GM19240 (cell line): ENCODE measurements at regions not wholly inside any gene's neighbourhood (a gene's known extent, or its start where the extent isn't known, plus 50 kb on each side); places are given as distances from the start of the nearest gene placed in this dataset.
"Not testable (repeated sequence)": the region's sequence is repeated elsewhere in the genome, so short reads cannot be mapped to it uniquely, and the experiment has no call there.

ENCODE experiments used
- DNase-seq: peaks from one replicate; pipeline ENCODE4 v3.0.0; 2011; ENCODE audit warnings: low spot score; ENCODE audit not compliant: insufficient read length

DNA sequence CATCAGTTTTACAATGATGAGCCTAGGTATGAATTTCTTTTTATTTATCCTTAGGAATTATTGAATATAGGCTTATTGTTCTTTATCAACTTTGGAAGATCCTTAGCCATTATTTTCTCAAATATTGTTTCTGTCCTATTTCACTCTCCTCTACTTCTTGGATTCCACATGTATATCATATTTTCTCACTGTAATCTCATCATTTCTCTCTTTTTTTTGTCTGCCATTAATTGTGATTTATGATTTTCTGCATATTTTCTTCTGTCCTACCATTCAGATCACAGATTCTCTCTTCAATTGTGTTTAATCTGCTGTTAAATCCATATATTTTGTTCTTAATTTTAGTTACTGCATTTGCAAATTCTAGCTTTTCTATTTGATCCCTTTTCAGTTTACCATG, 139.8 kb downstream of the ARRDC3 start:
- no peak for DNase-seq

DNA sequence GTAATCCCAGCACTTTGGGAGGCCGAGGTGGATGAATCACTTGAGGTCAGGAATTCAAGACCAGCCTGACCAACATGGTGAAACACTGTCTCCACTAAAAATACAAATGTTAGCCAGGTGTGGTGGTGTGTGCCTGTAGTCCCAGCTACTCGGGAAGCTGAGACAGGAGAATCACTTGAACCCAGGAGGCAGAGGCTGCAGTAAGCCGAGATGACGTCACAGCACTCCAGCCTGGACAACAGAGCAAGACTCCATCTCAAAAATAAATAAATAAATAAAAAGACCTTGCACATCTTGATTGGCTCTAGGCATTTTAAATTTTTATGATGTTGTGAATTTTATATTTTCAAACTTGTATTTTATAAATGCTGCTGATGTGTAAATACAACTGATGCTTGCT, 141.7 kb downstream of the ARRDC3 start:
- DNase-seq, result not testable (repeated sequence)

DNA sequence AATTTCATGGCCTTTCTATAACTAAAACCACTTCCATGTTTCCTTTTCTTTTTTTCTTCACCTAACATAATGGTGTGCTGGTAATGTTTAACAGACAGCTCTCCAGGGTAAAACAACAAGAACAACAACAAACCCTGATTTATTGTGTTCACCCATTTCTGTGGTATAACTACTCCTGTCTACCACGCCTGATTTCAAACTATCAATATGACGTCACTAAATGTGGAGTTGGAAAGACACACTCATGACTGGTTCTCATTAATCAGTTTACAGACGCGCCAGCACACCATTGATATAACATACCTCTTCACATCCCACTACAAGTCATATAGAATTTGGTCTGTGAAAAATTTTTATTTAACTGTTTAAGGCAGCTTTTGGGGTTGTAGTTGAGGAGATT, 142.9 kb downstream of the ARRDC3 start:
- DNase-seq, result no peak

DNA sequence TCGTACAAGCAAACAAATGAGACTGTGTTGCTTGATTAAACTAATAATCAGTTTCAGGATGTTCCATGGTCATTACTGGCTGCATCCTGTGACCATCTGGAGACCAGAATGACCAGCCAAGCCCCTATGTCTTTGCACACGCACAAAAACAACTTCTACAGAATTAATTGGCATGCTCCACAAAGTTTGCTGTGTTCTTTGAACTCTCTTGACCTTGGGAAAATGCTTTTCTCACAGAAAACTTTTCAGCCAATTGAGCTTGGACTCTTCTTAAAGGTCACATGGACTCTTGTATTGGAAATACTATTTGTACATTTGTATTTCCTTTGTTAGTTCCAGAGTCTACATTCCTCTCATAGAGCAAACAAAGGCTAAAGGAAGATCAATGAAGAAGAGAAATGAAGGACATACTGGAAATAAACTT, 147.8 kb downstream of the ARRDC3 start:
- DNase-seq, result no peak

DNA sequence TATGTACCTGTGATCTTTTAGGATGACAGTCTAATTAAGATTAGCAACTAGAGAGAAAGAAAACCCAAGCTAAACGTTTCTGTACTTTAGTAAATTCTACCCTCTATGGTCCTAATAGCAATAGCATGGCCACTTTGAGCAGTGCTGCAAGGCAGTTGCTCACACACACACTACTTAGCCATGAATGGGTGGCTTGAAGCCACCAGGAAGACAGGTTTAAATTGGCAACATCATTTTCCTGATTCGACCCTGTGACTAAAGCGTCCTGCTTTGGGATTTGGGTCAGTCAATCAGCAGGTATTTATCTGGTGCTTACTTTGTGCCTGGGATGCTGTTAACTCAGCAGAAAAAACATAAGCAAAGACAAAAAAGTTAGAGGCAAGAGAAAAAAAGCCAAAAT, 150.6 kb downstream of the ARRDC3 start:
- DNase-seq, result no peak

DNA sequence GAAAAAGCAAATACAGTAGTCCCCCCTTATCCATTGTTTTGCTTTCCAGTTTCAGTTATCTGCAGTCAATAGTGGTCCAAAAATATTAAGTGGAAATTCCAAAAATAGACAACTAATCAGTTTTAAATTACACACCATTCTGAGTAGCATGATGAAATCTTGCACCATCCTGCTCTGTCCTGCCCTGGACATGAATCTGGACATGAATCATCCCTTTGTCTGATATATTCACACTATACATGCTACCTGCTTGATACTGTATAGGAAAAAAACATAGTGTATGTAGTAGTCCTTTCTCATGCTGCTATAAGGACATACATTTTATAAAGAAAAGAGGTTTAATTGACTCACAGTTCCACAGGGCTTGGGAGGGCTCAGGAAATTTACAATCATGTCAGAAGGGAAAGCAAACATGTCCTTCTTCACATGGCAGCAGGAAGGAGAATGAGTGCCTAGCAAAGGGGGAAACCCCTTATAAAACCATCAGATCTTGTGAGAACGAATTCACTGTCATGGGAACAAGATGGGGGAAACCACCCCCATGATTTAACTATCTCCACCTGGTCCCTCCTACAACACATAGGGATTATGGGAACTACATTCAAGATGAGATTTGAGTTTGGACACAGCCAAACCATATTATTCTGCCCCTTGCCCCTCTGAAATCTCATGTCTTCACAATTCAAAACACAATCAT, 153.9 kb downstream of the ARRDC3 start:
- no peak for DNase-seq

DNA sequence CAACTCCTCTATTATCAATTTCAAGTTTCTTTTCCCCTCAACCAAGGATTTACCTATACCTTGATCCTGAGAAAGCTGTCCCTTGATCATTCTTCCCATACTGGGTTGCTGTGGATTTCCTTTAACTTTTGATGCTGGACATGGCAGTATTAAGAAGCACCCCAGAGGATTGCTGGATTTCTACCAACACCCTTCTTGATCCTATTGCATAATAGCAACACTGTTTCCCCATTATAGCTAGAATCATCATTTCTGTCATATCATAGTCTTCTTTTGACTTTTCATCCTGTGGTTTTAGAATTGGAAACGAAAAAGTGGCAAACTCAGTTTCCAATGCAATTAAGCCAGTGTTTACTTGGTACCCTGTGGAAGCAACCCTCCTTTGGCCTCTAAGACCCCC, 154.9 kb downstream of the ARRDC3 start:
- no peak for DNase-seq

DNA sequence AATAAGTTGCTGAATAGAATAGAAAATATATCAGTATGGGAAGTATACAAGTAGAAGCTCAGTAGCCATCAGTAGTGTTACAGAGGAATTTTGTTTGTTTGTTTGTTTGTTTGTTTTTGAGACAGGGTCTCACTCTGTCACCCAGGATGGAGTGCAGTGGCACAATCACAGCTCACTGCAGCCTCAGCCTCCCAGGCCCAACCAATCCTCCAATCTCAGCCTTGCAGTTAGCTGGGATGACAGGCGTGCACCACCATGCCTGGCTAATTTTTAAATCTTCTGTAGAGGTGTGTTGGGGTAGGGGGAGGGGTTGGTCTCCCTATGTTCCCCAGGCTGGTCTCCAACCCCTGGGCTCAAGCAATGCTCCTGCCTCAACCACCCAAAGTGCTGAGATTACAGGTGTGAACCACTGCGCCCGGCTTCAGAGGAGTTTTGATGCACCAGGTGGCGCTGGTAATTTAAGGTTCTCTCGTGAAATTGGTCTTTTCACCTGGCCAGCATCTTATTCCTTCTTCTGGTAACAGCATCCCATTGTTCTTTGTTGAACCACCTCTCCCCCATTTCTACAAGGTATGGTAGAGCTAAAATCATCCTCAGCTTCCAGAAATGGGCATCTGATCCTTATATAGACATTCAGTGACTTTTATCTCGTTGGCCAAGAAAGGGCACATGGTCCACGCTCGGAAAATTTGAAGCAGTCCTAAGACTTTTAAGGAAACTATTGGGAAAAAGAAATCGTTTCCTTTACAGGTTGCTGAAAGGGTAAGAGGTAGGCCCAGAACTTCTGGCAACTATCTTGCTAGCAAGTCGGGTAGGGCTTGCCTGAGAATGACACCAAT, 157.1 kb downstream of the ARRDC3 start:
- DNase-seq, result peak; percentile 29

DNA sequence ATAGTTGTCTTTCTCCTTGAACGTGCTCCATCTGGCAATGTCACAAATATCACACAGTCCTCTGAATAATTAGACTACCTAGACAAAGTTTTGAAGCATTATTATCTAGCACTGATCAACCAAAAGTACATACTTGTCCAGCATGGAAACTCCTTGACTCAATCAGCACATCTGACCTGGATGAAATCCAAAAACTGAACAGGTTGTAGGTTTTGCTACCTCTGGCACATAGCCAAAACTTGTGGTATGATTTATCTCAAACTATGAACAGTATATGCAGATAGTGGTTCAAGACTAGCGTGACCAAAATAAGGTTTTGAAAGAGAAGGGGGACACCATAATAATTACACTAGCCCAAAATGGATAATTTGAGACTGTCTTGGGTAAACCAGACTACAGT, 158.1 kb downstream of the ARRDC3 start:
- DNase-seq, result no peak

DNA sequence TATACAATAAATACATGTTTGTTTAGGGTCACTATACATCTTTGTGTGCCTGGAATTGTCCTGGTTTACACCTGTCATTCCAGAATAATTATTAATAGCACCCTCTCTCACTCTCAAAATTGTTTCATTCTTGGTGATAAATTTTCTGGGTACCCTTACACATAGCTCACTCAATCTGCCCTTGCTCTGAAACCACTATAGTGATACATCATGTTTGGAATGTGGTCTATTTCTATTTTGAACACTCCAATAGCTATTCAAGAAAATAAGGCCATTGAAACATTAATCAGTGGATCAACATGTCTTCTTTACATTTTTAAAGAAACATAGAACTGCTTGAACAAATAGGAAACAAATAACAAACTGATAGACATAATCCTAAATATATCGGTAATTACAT, 158.7 kb downstream of the ARRDC3 start:
- no peak for DNase-seq

DNA sequence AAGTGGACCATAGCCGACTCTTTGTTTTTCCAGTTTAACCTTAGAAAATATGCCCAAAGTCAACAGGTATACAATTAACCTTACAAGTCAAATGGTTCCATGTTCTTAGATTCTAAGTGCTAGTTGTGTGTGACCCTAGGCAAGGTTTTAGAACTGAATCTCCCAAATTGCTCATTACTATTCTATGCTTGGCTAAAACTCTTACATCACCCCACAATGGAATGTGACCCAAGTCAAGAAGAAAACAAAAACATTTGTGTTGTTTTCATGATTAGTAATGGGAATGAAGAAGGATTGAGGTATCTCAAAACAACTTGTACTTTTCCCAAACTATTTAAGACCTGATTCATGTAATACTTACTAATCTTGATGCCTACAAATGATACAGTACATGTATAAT, 159.2 kb downstream of the ARRDC3 start:
- DNase-seq, result no peak

DNA sequence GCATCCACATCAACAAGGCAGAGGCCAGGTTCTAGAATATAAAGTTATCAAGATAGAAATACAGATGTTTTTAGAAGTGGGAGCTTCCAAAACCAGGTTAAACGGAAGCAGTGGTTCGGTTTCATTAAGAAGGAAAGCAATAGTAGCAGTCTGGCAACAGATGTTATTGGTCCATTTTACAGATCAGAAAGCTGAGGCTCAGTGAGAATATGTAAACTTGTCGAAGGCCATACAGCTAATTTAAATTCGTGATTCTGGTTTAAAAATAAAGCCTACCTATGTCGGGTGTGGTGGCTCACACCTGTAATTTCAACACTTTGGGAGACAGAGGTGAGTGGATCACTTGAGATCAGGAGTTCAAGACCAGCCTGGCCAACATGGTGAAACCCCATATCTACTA, 160.6 kb downstream of the ARRDC3 start:
- no peak for DNase-seq

DNA sequence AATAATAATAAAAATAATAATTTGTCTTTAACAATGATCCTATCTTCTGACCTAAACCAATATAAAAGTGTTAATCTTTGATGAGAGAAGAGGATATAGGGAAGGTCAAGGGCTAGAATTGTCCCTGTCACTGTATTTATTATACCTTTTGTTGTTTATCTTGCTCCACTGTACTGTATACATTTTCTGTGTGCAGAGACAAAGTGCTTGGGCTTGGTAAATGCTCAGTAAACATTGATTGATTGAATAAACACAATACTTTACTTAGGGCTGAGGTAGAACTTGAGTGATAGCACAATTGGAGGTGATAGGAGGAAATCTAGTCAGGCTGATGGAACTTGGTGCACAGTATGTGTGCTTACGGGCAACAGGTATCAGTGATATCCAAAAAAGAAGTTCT, 161.2 kb downstream of the ARRDC3 start:
- DNase-seq, result no peak

DNA sequence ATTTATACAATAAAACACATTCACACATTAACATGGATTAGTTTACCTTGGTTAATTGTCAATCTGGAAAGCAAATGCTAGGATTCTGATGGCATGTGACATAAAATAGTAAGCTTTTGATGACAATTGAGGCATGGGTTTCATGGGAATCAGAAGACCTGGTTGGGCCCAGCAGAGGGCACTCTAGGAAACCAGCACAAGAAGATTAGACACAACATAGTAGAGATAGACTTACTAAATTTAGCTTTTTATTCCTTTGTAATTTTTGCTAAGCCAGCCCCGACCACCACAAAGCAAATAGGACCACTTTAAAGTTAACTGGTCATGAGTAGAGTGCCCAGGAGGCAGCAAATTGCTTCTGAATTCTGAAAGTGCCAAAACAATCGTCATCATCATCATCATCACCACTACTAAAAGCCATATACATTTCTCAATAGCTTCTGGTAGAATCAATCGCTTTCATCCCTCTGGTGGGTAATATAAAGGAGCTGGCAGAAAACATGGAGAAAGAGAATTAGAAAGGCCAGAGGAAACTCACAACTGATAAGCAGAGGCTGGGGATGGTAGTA, 163.2 kb downstream of the ARRDC3 start:
- no peak for DNase-seq

DNA sequence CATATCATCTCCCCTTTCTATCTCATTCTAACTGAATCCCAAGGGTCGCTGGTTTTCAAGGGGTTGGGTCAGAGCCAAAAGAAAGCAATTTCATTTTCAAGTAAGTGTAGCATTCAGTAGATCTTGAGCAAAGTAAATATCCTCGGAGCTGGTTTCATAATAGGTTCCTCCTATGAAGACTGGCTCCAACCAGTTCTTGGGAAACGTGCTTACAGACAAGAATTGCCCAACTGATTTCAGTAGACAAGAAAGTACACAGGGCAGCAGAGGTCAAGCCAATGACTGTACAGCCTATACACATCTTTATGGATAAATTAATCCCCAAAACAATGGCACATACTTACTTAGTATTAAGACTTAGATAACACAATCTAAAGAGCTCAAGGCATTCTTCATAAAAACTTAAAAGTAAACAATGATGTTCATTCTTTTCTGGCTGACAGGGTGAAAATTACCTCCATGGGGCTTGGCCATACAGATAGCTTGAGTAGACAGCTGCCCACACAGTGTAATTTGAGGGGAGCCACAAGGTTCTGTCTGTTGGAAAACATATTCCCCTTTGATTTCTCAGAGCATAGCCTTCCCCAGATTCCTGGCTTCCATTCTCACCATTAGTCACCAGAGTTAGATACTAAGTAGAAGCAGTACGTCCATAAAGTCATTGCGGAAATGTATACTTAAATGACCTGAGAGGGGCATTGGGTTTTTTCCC, 163.9 kb downstream of the ARRDC3 start:
- no peak for DNase-seq

DNA sequence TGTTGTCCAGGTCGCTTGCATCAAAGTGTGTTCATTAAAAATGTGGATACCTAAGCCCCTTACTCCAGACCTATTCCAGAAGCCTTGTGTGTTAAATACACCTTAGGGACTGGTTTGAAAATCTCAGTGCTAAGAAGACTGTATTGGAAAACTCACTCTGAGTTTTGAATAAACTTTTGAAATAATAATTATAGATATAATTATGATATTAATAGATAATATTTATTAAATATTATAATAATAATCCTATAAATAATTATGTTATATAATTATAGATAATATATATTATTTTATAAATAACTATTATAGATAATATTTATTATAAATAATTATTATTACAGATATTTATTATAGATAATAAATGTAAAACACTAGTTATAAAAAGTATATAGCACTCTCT, 165.3 kb downstream of the ARRDC3 start:
- DNase-seq, result no peak

DNA sequence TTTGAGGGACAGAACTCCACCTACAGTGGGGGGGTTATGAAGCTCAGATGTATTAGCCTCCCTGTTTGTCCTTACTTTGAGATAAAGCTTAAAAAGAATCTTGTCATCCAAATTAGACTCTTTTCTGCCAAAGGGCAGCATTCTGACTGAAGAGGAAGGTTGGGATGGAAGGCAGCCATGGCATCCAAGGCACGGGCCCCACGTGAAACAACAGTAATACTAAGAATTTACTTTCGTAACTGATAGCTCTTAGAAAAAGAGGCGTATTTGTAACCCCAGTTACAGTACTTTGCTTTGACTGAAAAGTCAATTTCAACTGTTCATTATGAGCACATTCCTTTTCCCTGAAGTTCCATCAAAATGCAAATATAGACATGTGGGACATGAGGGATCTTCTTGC, 168.5 kb downstream of the ARRDC3 start:
- no peak for DNase-seq
